Mesendoderm (in vitro differentiated cells): ENCODE measurements at regions not wholly inside any gene's neighbourhood (a gene's known extent, or its start where the extent isn't known, plus 50 kb on each side); places are given as distances from the start of the nearest gene placed in this dataset.

Source experiments
- DNase-seq: peaks from one replicate; pipeline ENCODE4 v3.0.0; 2013
- H2AK5ac ChIP-seq: 2 replicates; pipeline ENCODE4 v1.6.1; 2013; ENCODE audit warnings: low read length, inconsistent platforms
- H2BK120ac ChIP-seq: 2 replicates; pipeline ENCODE4 v1.6.1; 2013; ENCODE audit warnings: low read depth, mild to moderate bottlenecking, low read length, moderate library complexity, mixed read lengths
- H2BK15ac ChIP-seq: replicated peaks from 2 replicates; pipeline ENCODE4 v1.6.1; 2013; ENCODE audit warnings: low read depth, mild to moderate bottlenecking, moderate library complexity
- H2BK5ac ChIP-seq: 2 replicates; pipeline ENCODE4 v1.6.1; 2013; ENCODE audit warnings: low read length, inconsistent platforms
- H3K18ac ChIP-seq: 2 replicates; pipeline ENCODE4 v1.6.1; 2013; ENCODE audit warnings: mild to moderate bottlenecking, low read length, mixed read lengths
- H3K23ac ChIP-seq: one replicate; pipeline ENCODE4 v1.6.1; 2013; ENCODE audit warnings: low read length
- H3K27ac ChIP-seq: 2 replicates; pipeline ENCODE4 v1.5.1; 2013; ENCODE audit warnings: low read depth, mild to moderate bottlenecking, inconsistent platforms, low read length, moderate library complexity
- H3K27me3 ChIP-seq: 2 replicates; pipeline ENCODE4 v1.6.1; 2013; ENCODE audit warnings: low read length, control low read depth, mild to moderate bottlenecking, inconsistent platforms; ENCODE audit not compliant: insufficient read depth, poor library complexity
- H3K36me3 ChIP-seq: 2 replicates; pipeline ENCODE4 v1.6.1; 2013; ENCODE audit warnings: low read length, inconsistent platforms; ENCODE audit not compliant: control insufficient read depth, insufficient read depth
- H3K4ac ChIP-seq: one replicate; pipeline ENCODE4 v1.6.1; 2013; ENCODE audit warnings: low read depth, mild to moderate bottlenecking, low read length, moderate library complexity
- H3K4me1 ChIP-seq: 2 replicates; pipeline ENCODE4 v1.6.1; 2013; ENCODE audit warnings: low read depth, low read length, inconsistent platforms; ENCODE audit not compliant: control insufficient read depth
- H3K4me2 ChIP-seq: 2 replicates; pipeline ENCODE4 v1.6.1; 2013; ENCODE audit warnings: low read length
- H3K4me3 ChIP-seq: 2 replicates; pipeline ENCODE4 v1.5.1; 2013; ENCODE audit warnings: mild to moderate bottlenecking, low read length
- H3K56ac ChIP-seq: one replicate; pipeline ENCODE4 v1.6.1; 2013; ENCODE audit warnings: low read length
- H3K79me1 ChIP-seq: 2 replicates; pipeline ENCODE4 v1.6.1; 2013; ENCODE audit warnings: low read length, inconsistent platforms
- H3K79me2 ChIP-seq: 2 replicates; pipeline ENCODE4 v1.6.1; 2013; ENCODE audit warnings: mild to moderate bottlenecking, low read length; ENCODE audit not compliant: control insufficient read depth, insufficient read depth
- H3K9ac ChIP-seq: 2 replicates; pipeline ENCODE4 v1.6.1; 2013; ENCODE audit warnings: low read length, inconsistent platforms
- H4K5ac ChIP-seq: one replicate; pipeline ENCODE4 v1.6.1; 2013; ENCODE audit warnings: low read length
- H4K8ac ChIP-seq: one replicate; pipeline ENCODE4 v1.6.1; 2013; ENCODE audit warnings: low read depth, mild to moderate bottlenecking, control low read depth, low read length, moderate library complexity
- WGBS: extraction: QIAGEN DNeasy Blood & Tissue Kit; methylation state at CpG from one replicate; pipeline ENCODE4 v1.1.7; 2013; ENCODE audit warnings: low lambda C conversion rate, missing lambda C conversion rate; ENCODE audit not compliant: insufficient coverage; ENCODE audit errors: extremely low coverage; 5-methylcytosine and 5-hydroxymethylcytosine counted together

GRCh38 chr5:163706053-163706771 lies 200.8 kb downstream of the MAT2B start:
- DNase-seq, result no peak
- Histone ChIP-seq H2AK5ac (no peak overlapping the region), H3K4ac (no peak overlapping the region), H3K27me3 (no peaks in the 10 kb centered on the region), H3K4me1 (no peaks in the 10 kb centered on the region), H2BK120ac (no peak overlapping the region), H4K5ac (no peak overlapping the region), H3K4me2 (no peak overlapping the region), H4K8ac (no peak overlapping the region), H2BK15ac (no peak overlapping the region), H3K56ac (no peak overlapping the region), H3K27ac (no peak overlapping the region), H3K18ac (no peak overlapping the region), H3K23ac (no peak overlapping the region), H2BK5ac (no peak overlapping the region), H3K79me2 (no peaks in the 10 kb centered on the region), H3K4me3 (no peak overlapping the region), H3K36me3 (no peaks in the 10 kb centered on the region), H3K9ac (no peak overlapping the region), H3K79me1 (no peaks in the 10 kb centered on the region)
- WGBS, result no CpG with 5 or more reads among the region's 4 CpGs

- Histone ChIP-seq H3K36me3 (no peaks in the 10 kb centered on the region), H3K79me1 (no peaks in the 10 kb centered on the region), H3K56ac (no peak overlapping the region)
Observed at GRCh38 chr5:163712011-163712410, 206.6 kb downstream of the MAT2B start.

GRCh38 chr5:163718272-163718671 lies 212.9 kb downstream of the MAT2B start:
- H3K56ac ChIP-seq, result no peak overlapping the region
- no CpG with 5 or more reads among the region's 5 CpGs for WGBS
- H3K18ac ChIP-seq, result no peak overlapping the region
- no peak overlapping the region for H2BK5ac ChIP-seq
- no peak overlapping the region for H2AK5ac ChIP-seq
- H4K5ac ChIP-seq, result no peak overlapping the region
- H3K27ac ChIP-seq, result no peak overlapping the region
- no peaks in the 10 kb centered on the region for H3K27me3 ChIP-seq
- H3K4me2 ChIP-seq, result no peak overlapping the region
- no peak overlapping the region for H2BK15ac ChIP-seq
- H3K9ac ChIP-seq, result no peak overlapping the region
- no peak overlapping the region for H4K8ac ChIP-seq
- no peak overlapping the region for H3K4ac ChIP-seq
- H3K79me1 ChIP-seq, result no peaks in the 10 kb centered on the region
- no peak overlapping the region for H3K4me3 ChIP-seq
- no peaks in the 10 kb centered on the region for H3K4me1 ChIP-seq
- no peak overlapping the region for H3K23ac ChIP-seq
- H3K36me3 ChIP-seq, result no peaks in the 10 kb centered on the region
- DNase-seq, result no peak
- no peak overlapping the region for H2BK120ac ChIP-seq
- H3K79me2 ChIP-seq, result no peaks in the 10 kb centered on the region

More at GRCh38 chr5:163712011-163712410, 206.6 kb downstream of the MAT2B start:
- no peak overlapping the region for H3K4ac ChIP-seq
- no peak overlapping the region for H4K5ac ChIP-seq
- H2BK120ac ChIP-seq, result no peak overlapping the region
- H3K4me3 ChIP-seq, result no peak overlapping the region
- no peak overlapping the region for H3K4me2 ChIP-seq
- H3K27ac ChIP-seq, result no peak overlapping the region
- no peak overlapping the region for H2BK15ac ChIP-seq
- H3K23ac ChIP-seq, result no peak overlapping the region
- no peak overlapping the region for H2BK5ac ChIP-seq
- no peaks in the 10 kb centered on the region for H3K27me3 ChIP-seq
- DNase-seq, result peak; percentile 28
- no peaks in the 10 kb centered on the region for H3K79me2 ChIP-seq
- H2AK5ac ChIP-seq, result no peak overlapping the region
- no peak overlapping the region for H3K18ac ChIP-seq
- H3K4me1 ChIP-seq, result no peaks in the 10 kb centered on the region
- no peak overlapping the region for H3K9ac ChIP-seq
- no peak overlapping the region for H4K8ac ChIP-seq

GRCh38 chr5:163724305-163724704 lies 218.9 kb downstream of the MAT2B start:
- H3K56ac ChIP-seq, result no peak overlapping the region
- no peak for DNase-seq
- no peak overlapping the region for H3K18ac ChIP-seq
- H3K27me3 ChIP-seq, result no peaks in the 10 kb centered on the region
- no peak overlapping the region for H2BK5ac ChIP-seq
- H2BK120ac ChIP-seq, result no peak overlapping the region
- no peak overlapping the region for H3K23ac ChIP-seq
- no peak overlapping the region for H2BK15ac ChIP-seq
- no peak overlapping the region for H3K4me3 ChIP-seq
- H3K27ac ChIP-seq, result no peak overlapping the region
- H3K4me2 ChIP-seq, result no peak overlapping the region
- no peaks in the 10 kb centered on the region for H3K36me3 ChIP-seq
- no peak overlapping the region for H3K4ac ChIP-seq
- no CpG with 5 or more reads among the region's 3 CpGs for WGBS
- H3K4me1 ChIP-seq, result no peaks in the 10 kb centered on the region
- H3K79me2 ChIP-seq, result no peaks in the 10 kb centered on the region
- no peak overlapping the region for H4K8ac ChIP-seq
- no peak overlapping the region for H4K5ac ChIP-seq
- no peak overlapping the region for H3K9ac ChIP-seq
- H2AK5ac ChIP-seq, result no peak overlapping the region
- H3K79me1 ChIP-seq, result no peaks in the 10 kb centered on the region

GRCh38 chr5:163727028-163727427 lies 221.6 kb downstream of the MAT2B start:
- Histone ChIP-seq H2BK120ac (no peak overlapping the region), H3K23ac (no peak overlapping the region), H3K4ac (no peak overlapping the region), H2BK5ac (no peak overlapping the region), H3K27me3 (no peaks in the 10 kb centered on the region), H3K18ac (no peak overlapping the region), H2BK15ac (no peak overlapping the region), H3K4me1 (no peaks in the 10 kb centered on the region), H3K79me2 (no peaks in the 10 kb centered on the region), H3K36me3 (no peaks in the 10 kb centered on the region), H2AK5ac (no peak overlapping the region), H3K79me1 (no peaks in the 10 kb centered on the region), H3K9ac (no peak overlapping the region), H3K4me2 (no peak overlapping the region), H4K5ac (no peak overlapping the region), H4K8ac (no peak overlapping the region), H3K4me3 (no peak overlapping the region), H3K56ac (no peak overlapping the region), H3K27ac (no peak overlapping the region)
- WGBS, result no CpG with 5 or more reads among the region's 4 CpGs
- no peak for DNase-seq

- Histone ChIP-seq H3K23ac (no peak overlapping the region), H3K27me3 (no peaks in the 10 kb centered on the region), H4K8ac (no peak overlapping the region), H3K4me1 (no peaks in the 10 kb centered on the region), H4K5ac (no peak overlapping the region), H3K18ac (no peak overlapping the region), H2BK15ac (no peak overlapping the region), H3K4me2 (no peak overlapping the region), H2BK120ac (no peak overlapping the region), H3K9ac (no peak overlapping the region), H3K36me3 (no peaks in the 10 kb centered on the region), H3K4ac (no peak overlapping the region), H2AK5ac (no peak overlapping the region), H3K27ac (no peak overlapping the region), H3K4me3 (no peak overlapping the region), H3K79me2 (no peaks in the 10 kb centered on the region), H2BK5ac (no peak overlapping the region), H3K79me1 (no peaks in the 10 kb centered on the region), H3K56ac (no peak overlapping the region)
- no CpG with 5 or more reads among the region's 5 CpGs for WGBS
- DNase-seq, result peak; percentile 32
Observed at GRCh38 chr5:163730206-163730756, 224.9 kb downstream of the MAT2B start.
